ENCODE measurements at regions not wholly inside any gene's neighbourhood (a gene's known extent, or its start where the extent isn't known, plus 50 kb on each side); places are given as distances from the start of the nearest gene placed in this dataset.
A peak's percentile ranks its signal among the peaks of the same experiment; 100 is the strongest.

GRCh38 chr5:141762316-141762715 is 80.3 kb upstream of the ARAP3 start:
- H2BK15ac ChIP-seq (ENCODE audit: low read length), result peak overlapping the region; percentile 40; the same call in 1 of the 2 replicates
- no peaks in the 10 kb centered on the region for H3K79me2 ChIP-seq (ENCODE audit: control insufficient read depth in 1 of 2, insufficient read depth in 2 of 2, low read length in 2 of 2)
- H3K56ac ChIP-seq (replicated peaks; ENCODE audit: insufficient read length, low read depth, low read length), result no peak overlapping the region
- H3K79me1 ChIP-seq (ENCODE audit: low read depth, low read length), result no peaks in the 10 kb centered on the region
- H3K27me3 ChIP-seq (replicated peaks in 1 of 4; ENCODE audit: control insufficient read depth in 3 of 4, extremely low read depth in 1 of 4, insufficient read depth in 3 of 4, low read length in 3 of 4), result no peaks in the 10 kb centered on the region; a peak in 1 of 7 replicates
- no peak overlapping the region for H2AFZ ChIP-seq (ENCODE audit: low read length)
- peak overlapping the region; percentile 21; the same call in 1 of the 2 replicates for H3K18ac ChIP-seq (ENCODE audit: extremely low read depth, low read length)
- no peak overlapping the region for H2BK120ac ChIP-seq (replicated peaks; ENCODE audit: low read depth, low read length)
- H3K4me3 ChIP-seq (ENCODE audit: extremely low read depth in 1 of 4, insufficient read depth in 2 of 4, low read depth in 3 of 4, low read length in 4 of 4), result no peak overlapping the region
- H3K4me1 ChIP-seq (replicated peaks in 1 of 4; ENCODE audit: control insufficient read depth in 3 of 4, insufficient read depth in 4 of 4, low read length in 3 of 4), result peaks cover 16 to 29% (median 25%) of the 10 kb centered on the region in 4 experiments
- no peak overlapping the region for H3K4me2 ChIP-seq (ENCODE audit: insufficient read depth in 1 of 2, low read depth in 2 of 2, low read length in 2 of 2)
- ChIA-PET CTCF (ENCODE audit: partially characterized antibody) (interaction anchor here (0.5 to 16.8 kb wide), 11 partner anchors 17 to 230 kb away, joined by 3 to 221 read pairs (median 5); partner anchors contain the start of gene PCDH1), POLR2A (ENCODE audit: partially characterized antibody) (interaction anchor here (1.3 kb wide), 1 partner anchor 10 kb away, joined by 4 read pairs; no protein-coding TSS in a partner anchor)
- peaks cover 4% of the 10 kb centered on the region for H3K23me2 ChIP-seq (ENCODE audit: low read depth, low read length)
- H3K9me3 ChIP-seq (ENCODE audit: insufficient read depth in 2 of 2, low read depth in 1 of 2, low read length in 1 of 2), result no peaks in the 10 kb centered on the region
- no peak for TF ChIP-seq SIN3A (conservative IDR thresholded peaks at IDR 0.05 in 1 of 2, IDR thresholded peaks at IDR 0.05 in 1 of 2; ENCODE audit: low read depth in 1 of 2, low read length in 2 of 2)
- no peak for TF ChIP-seq POU5F1 (IDR thresholded peaks at IDR 0.05; ENCODE audit: low read depth, low read length)
- TF ChIP-seq NANOG (IDR thresholded peaks at IDR 0.05; ENCODE audit: insufficient read depth, low read depth, low read length, poor library complexity, severe bottlenecking), result no peak
- no peak for TF ChIP-seq E2F6 (IDR thresholded peaks at IDR 0.05)
- no peak for TF ChIP-seq FOSL1 (IDR thresholded peaks at IDR 0.05; ENCODE audit: insufficient read depth, low read depth, low read length)
- no peak for TF ChIP-seq RXRA (IDR thresholded peaks at IDR 0.05; ENCODE audit: insufficient read depth, low read depth, low read length)
- TF ChIP-seq CHD2 (IDR thresholded peaks at IDR 0.05; ENCODE audit: low read length), result no peak
- H3K14ac ChIP-seq (ENCODE audit: insufficient read length), result no peak overlapping the region
- H2BK5ac ChIP-seq (ENCODE audit: low read depth, low read length), result 0 out of 2 replicates have a peak overlapping the region, but pooled peaks have one; percentile 11
- DNase-seq (ENCODE audit: low read depth in 1 of 2, low spot score in 2 of 2) (no peak), FAIRE-seq (no peak)
- H4K8ac ChIP-seq (ENCODE audit: extremely low read depth, insufficient read depth, low read length), result no peak overlapping the region
- WGBS, 2 experiments (ENCODE audit: extremely low coverage in 1 of 2, insufficient coverage in 1 of 2, insufficient read length in 1 of 2, insufficient replicate concordance in 2 of 2, low coverage in 1 of 2, low lambda C conversion rate in 2 of 2, missing lambda C conversion rate in 1 of 2), result 85% methylated on average over 11 of the region's 11 CpGs; no CpG with 5 or more reads in 1 of the 2 experiments
- no peak overlapping the region for H3K23ac ChIP-seq (ENCODE audit: insufficient read length)
- no peaks in the 10 kb centered on the region for H4K20me1 ChIP-seq (replicated peaks in 1 of 2; ENCODE audit: control insufficient read depth in 1 of 2, insufficient read depth in 2 of 2, low read length in 2 of 2)
- no peak overlapping the region for H3K4ac ChIP-seq (replicated peaks; ENCODE audit: insufficient read length, low read depth, low read length)
- no peak overlapping the region for H2AK5ac ChIP-seq (ENCODE audit: low read depth, low read length)
- no peak overlapping the region for H4K5ac ChIP-seq (ENCODE audit: insufficient read length, low read depth, low read length)
- no peaks in the 10 kb centered on the region for H3K36me3 ChIP-seq (ENCODE audit: control insufficient read depth in 2 of 4, insufficient read depth in 4 of 4, low read length in 3 of 4)
- 0 out of 2 replicates have a peak overlapping the region, but pooled peaks have one; percentile 43 for H2BK20ac ChIP-seq (ENCODE audit: low read length)
- H3K9ac ChIP-seq (replicated peaks in 1 of 4; ENCODE audit: extremely low read depth in 1 of 4, low read depth in 3 of 4, low read length in 3 of 4), result no peak overlapping the region
- H4K91ac ChIP-seq (replicated peaks; ENCODE audit: insufficient read length, low read length), result no peak overlapping the region
- peak overlapping the region; percentile 39; the same call in 1 of the 2 replicates for H2BK12ac ChIP-seq (ENCODE audit: low read depth, low read length)
- no peak overlapping the region for H3K27ac ChIP-seq (ENCODE audit: low read depth, low read length)

Measured in H1 (cell line).